Panc1 (cell line): ENCODE measurements at regions not wholly inside any gene's neighbourhood (a gene's known extent, or its start where the extent isn't known, plus 50 kb on each side); places are given as distances from the start of the nearest gene placed in this dataset.

ENCODE experiments used
- ATAC-seq: fragments of 200-7000 bp; cut with Tn5 transposase; 2 replicates; pipeline ENCODE4 v1.9.1; 2020; ENCODE audit warnings: mild to moderate bottlenecking, moderate library complexity
- BruUV-seq: library from RNA; stranded (reverse); fragments of 400-500 nt; replicated peaks from 2 replicates; lab custom pipeline; 2021; lab: Mats Ljungman, UMichigan
- CTCF ChIA-PET: fragments of 300-600 bp; sonication (Branson Sonifier 250); formaldehyde crosslinking; loops from one replicate; lab custom pipeline; 2022; ENCODE audit warnings: antibody characterized with exemption; lab: Charles Lee
- POLR2A ChIA-PET: fragments of 300-600 bp; sonication (Branson Sonifier 250); formaldehyde crosslinking; loops from one replicate; lab custom pipeline; 2022; ENCODE audit warnings: antibody characterized with exemption; lab: Charles Lee
- DNase-seq: peaks from one replicate; pipeline ENCODE4 v3.0.0-alpha.2; 2010; ENCODE audit warnings: low read depth, low spot score
- H3K27ac ChIP-seq: 2 replicates; pipeline ENCODE4 v1.5.1; 2011; ENCODE audit warnings: mild to moderate bottlenecking, low read length, inconsistent platforms
- H3K27me3 ChIP-seq: fragments of 200-500 bp; sonication (Bioruptor generic); 2 replicates; pipeline ENCODE4 v1.6.0; 2014; ENCODE audit warnings: low read length, inconsistent platforms; ENCODE audit not compliant: control insufficient read depth, insufficient read depth
- H3K36me3 ChIP-seq: fragments of 200-500 bp; sonication (Bioruptor generic); 2 replicates; pipeline ENCODE4 v1.5.1; 2014; ENCODE audit warnings: inconsistent platforms, mild to moderate bottlenecking, low read length, moderate library complexity; ENCODE audit not compliant: control insufficient read depth, insufficient read depth
- H3K4me1 ChIP-seq: 2 replicates; pipeline ENCODE4 v1.5.1; 2011; ENCODE audit warnings: inconsistent platforms, mild to moderate bottlenecking, low read length, moderate library complexity; ENCODE audit not compliant: control insufficient read depth, insufficient read depth
- H3K4me3 ChIP-seq, 2 experiments: 2 replicates each; pipeline ENCODE4 v1.5.1; 2011 to 2012; ENCODE audit warnings: low read depth in 2 of 2, low read length in 2 of 2, mild to moderate bottlenecking in 2 of 2, inconsistent platforms in 1 of 2, moderate library complexity in 1 of 2
- H3K9me3 ChIP-seq: fragments of 200-500 bp; sonication (Bioruptor generic); 2 replicates; pipeline ENCODE4 v1.5.1; 2014; ENCODE audit warnings: low read depth, mild to moderate bottlenecking, inconsistent platforms, low read length, moderate library complexity; ENCODE audit not compliant: control insufficient read depth, insufficient read depth
- CTCF ChIP-seq: fragments of 450-650 bp; IDR thresholded peaks from 2 replicates; pipeline ENCODE4 v1.5.1; 2017; ENCODE audit warnings: mild to moderate bottlenecking
- POLR2AphosphoS5 ChIP-seq: IDR thresholded peaks from 2 replicates; pipeline ENCODE4 v1.6.1; 2012; ENCODE audit warnings: mild to moderate bottlenecking, low read depth, low read length, moderate library complexity
- SIN3A ChIP-seq: IDR thresholded peaks from 2 replicates; pipeline ENCODE4 v1.6.1; 2012; ENCODE audit warnings: low read depth, mild to moderate bottlenecking, low read length, moderate library complexity, borderline replicate concordance; ENCODE audit not compliant: insufficient read depth
- TCF7L2 ChIP-seq: IDR thresholded peaks from 2 replicates; pipeline ENCODE4 v1.6.1; 2011; ENCODE audit warnings: mild to moderate bottlenecking, low read depth, low read length, inconsistent platforms
- in situ Hi-C: cut with HindIII; loops from 2 replicates; pipeline ENCODE4 v1.10.0; 2016; ENCODE audit warnings: low sequenced_read_pairs, low pct_unique_long_range_greater_than_20kb
- intact Hi-C: fragments of 100-400 bp; cut with micrococcal nuclease; formaldehyde crosslinking; loops from one replicate; pipeline ENCODE4 v1.10.0; 2022; ENCODE audit not compliant: unreplicated experiment
- TF ChIP-seq, protein P1 (sequence below), 2 experiments: IDR thresholded peaks; 2 replicates each; pipeline ENCODE4 v1.6.1; 2011 to 2012; ENCODE audit warnings: low read depth in 2 of 2, control low read depth in 1 of 2, low read length in 1 of 2, mild to moderate bottlenecking in 1 of 2, moderate library complexity in 1 of 2; ENCODE audit not compliant: insufficient read depth in 1 of 2

DNA sequence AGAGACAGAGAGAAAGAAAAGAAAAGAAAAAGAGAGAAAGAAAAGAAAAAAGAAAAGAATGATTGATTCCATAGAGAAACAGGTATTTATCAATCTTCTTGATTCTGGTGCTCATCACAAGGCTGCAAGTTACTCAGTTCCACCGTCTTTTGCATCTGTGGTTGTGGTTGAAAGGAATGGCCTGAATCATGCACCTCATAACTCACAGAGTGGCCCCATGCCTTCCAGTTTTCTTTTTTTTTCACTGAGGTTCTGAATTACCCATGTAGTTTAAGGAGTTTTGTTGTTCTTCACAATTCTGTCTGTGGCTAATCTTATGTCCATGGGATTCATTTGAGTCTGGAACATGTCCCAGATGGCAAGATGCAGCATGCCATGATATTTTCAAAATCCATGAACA, 156.0 kb downstream of the ZNF33B start:
- in situ Hi-C loops, result no loop called here
- Histone ChIP-seq H3K9me3 (no peaks in the 10 kb centered on the region), H3K36me3 (no peaks in the 10 kb centered on the region)

DNA sequence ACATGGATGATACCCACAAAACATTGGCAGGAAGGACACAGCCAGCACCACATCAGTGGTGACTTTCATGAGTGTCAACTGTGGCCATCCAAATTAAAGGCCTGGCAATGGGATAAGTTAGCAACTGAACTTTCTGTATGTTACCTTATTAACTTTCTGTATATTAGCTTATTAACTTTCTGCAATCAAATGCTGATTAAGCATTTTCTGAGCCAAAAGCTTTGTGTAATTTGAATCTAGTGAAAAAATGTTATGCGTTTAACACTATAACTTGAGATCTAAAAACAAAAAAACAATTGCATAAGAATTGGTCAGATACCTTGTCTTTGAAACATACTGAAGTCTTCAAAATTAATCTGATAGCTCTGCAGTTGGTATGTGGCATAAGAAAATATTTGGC, 159.3 kb downstream of the ZNF33B start:
- DNase-seq, result no peak
- Histone ChIP-seq H3K27ac (no peak overlapping the region), H3K36me3 (no peaks in the 10 kb centered on the region), H3K9me3 (no peaks in the 10 kb centered on the region), H3K27me3 (no peaks in the 10 kb centered on the region), H3K4me1 (0 out of 2 replicates have a peak, but pooled peaks cover 7% of the 10 kb centered on the region), H3K4me3 (no peak overlapping the region)
- no peak for ATAC-seq
- no TSS peak for BruUV-seq
- no peak for TF ChIP-seq POLR2AphosphoS5
- no peak for TF ChIP-seq SIN3A
- TF ChIP-seq TCF7L2, result no peak
- TF ChIP-seq, protein P1, sequence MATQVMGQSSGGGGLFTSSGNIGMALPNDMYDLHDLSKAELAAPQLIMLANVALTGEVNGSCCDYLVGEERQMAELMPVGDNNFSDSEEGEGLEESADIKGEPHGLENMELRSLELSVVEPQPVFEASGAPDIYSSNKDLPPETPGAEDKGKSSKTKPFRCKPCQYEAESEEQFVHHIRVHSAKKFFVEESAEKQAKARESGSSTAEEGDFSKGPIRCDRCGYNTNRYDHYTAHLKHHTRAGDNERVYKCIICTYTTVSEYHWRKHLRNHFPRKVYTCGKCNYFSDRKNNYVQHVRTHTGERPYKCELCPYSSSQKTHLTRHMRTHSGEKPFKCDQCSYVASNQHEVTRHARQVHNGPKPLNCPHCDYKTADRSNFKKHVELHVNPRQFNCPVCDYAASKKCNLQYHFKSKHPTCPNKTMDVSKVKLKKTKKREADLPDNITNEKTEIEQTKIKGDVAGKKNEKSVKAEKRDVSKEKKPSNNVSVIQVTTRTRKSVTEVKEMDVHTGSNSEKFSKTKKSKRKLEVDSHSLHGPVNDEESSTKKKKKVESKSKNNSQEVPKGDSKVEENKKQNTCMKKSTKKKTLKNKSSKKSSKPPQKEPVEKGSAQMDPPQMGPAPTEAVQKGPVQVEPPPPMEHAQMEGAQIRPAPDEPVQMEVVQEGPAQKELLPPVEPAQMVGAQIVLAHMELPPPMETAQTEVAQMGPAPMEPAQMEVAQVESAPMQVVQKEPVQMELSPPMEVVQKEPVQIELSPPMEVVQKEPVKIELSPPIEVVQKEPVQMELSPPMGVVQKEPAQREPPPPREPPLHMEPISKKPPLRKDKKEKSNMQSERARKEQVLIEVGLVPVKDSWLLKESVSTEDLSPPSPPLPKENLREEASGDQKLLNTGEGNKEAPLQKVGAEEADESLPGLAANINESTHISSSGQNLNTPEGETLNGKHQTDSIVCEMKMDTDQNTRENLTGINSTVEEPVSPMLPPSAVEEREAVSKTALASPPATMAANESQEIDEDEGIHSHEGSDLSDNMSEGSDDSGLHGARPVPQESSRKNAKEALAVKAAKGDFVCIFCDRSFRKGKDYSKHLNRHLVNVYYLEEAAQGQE (IDR thresholded peaks at IDR 0.05; ENCODE audit: insufficient read depth in 1 of 2, low read depth in 2 of 2, low read length in 1 of 2), result no peak
- no peak for TF ChIP-seq CTCF
- POLR2A ChIA-PET, result no interaction called here
- CTCF ChIA-PET, result no interaction called here
- intact Hi-C loops (no loop called here), in situ Hi-C loops (no loop called here)

More for the DNA sequence above, 156.0 kb downstream of the ZNF33B start:
- DNase-seq (no peak), ATAC-seq (no peak)
- Histone ChIP-seq H3K27me3 (no peaks in the 10 kb centered on the region), H3K4me1 (no peaks in the 10 kb centered on the region), H3K4me3 (no peak overlapping the region), H3K27ac (no peak overlapping the region)
- BruUV-seq, result no TSS peak
- TF ChIP-seq POLR2AphosphoS5 (no peak), CTCF (no peak), SIN3A (no peak)
- TF ChIP-seq, protein P1 (IDR thresholded peaks at IDR 0.05; ENCODE audit: insufficient read depth in 1 of 2, low read depth in 2 of 2, low read length in 1 of 2), result no peak
- intact Hi-C loops, result no loop called here
- ChIA-PET POLR2A (no interaction called here), CTCF (no interaction called here)
